HG02870 (cell line): ENCODE measurements at regions not wholly inside any gene's neighbourhood (a gene's known extent, or its start where the extent isn't known, plus 50 kb on each side); places are given as distances from the start of the nearest gene placed in this dataset.
"Not testable (repeated sequence)": the region's sequence is repeated elsewhere in the genome, so short reads cannot be mapped to it uniquely, and the experiment has no call there.

ENCODE experiments used
- ATAC-seq: cut with Tn5 transposase; IDR thresholded peaks from one replicate; pipeline ENCODE4 v1.9.1; 2021; ENCODE audit warnings: mild to moderate bottlenecking, moderate library complexity; ENCODE audit not compliant: unreplicated experiment

- no peak for ATAC-seq
Observed at GRCh38 chr7:10418985-10419384, 554.7 kb upstream of the PHF14 start.

- no peak for ATAC-seq
Observed at GRCh38 chr7:10429031-10429430, 544.6 kb upstream of the PHF14 start.

- ATAC-seq, result no peak
Observed at GRCh38 chr7:10429511-10429910, 544.2 kb upstream of the PHF14 start.

DNA sequence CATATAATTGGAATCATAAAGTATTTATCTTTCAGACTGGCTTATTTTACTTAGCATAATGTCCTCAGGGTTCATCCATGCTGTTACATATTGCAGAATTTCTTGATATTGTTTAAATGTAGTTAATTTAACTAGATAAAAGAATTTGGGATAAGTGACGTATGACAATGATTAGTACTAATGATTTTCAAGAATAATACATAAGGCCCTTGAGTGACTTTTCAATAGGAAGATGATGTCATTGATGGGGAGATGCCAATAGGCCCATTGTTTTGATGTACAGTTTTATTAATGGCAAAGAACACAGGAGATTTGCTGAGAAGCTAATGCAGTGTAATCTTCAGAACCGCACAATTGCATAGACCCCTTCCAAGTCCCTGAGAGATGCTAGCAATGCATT is 537.4 kb upstream of the PHF14 start:
- no peak for ATAC-seq

- ATAC-seq, result no peak
Observed at GRCh38 chr7:10439027-10439426, 534.6 kb upstream of the PHF14 start.

DNA sequence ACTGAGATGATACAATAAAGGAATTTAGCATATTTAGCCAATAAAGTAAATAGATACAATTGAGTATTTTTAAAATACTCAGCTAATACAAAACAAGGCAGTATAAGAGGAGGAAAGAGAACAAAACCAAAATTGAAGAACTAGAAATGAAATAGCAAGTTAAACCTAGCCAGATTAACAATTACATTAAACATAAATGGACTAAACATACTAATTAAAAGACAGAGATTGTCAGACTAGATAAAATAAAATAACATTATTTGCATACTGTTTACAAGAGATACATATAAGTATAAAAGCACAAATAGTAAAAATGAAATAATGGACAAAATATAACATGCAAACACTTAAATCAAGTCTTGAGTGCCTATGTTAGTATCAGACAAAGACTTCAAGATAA is 517.7 kb upstream of the PHF14 start:
- no peak for ATAC-seq

DNA sequence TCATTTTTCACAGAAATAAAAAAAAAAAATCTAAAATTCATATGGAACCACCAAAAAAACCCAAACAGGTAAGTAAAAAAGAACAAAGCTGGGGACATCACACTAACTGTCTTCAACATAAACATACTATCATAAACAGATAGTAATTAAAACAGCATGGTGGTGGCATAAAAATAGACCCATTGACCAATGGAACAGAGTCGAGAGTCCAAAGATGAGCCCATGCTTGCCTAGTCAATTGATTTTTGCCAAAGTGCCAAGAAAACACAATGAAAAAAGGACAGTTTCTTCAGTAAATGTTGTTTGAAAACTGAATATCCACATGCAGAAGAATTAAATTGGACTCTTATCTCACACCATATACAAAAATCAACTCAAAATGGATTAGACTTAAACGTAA is 513.2 kb upstream of the PHF14 start:
- ATAC-seq, result no peak

- ATAC-seq, result no peak
Observed at GRCh38 chr7:10463701-10464100, 510.0 kb upstream of the PHF14 start.

- ATAC-seq, result not testable (repeated sequence)
Observed at GRCh38 chr7:10465536-10465935, 508.1 kb upstream of the PHF14 start.

DNA sequence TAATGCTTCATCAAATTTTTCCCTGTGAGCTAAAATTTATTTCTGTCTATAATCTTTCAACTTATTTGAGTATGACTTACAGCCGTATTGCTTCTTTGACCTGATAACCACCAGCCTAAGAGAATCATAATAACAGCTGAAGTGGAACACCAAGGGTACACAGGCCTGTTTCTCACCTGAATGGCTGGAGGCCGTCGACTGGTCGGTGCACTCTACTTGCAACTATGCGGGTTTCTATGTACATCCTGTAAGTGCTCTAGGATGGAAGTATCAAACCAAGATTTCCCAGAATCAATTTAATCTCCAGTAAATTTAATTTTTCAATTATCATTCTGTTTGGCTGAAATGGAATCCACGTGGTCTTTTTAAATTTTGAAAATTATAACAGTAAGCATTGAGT is 504.8 kb upstream of the PHF14 start:
- no peak for ATAC-seq

- ATAC-seq, result no peak
Observed at GRCh38 chr7:10469476-10469875, 504.2 kb upstream of the PHF14 start.

GRCh38 chr7:10471280-10472058 is 502.2 kb upstream of the PHF14 start:
- ATAC-seq, result no peak

- no peak for ATAC-seq
Observed at GRCh38 chr7:10472115-10472514, 501.6 kb upstream of the PHF14 start.

GRCh38 chr7:10473569-10473968 is 500.1 kb upstream of the PHF14 start:
- ATAC-seq, result no peak

GRCh38 chr7:10474048-10474447 is 499.6 kb upstream of the PHF14 start:
- ATAC-seq, result no peak

DNA sequence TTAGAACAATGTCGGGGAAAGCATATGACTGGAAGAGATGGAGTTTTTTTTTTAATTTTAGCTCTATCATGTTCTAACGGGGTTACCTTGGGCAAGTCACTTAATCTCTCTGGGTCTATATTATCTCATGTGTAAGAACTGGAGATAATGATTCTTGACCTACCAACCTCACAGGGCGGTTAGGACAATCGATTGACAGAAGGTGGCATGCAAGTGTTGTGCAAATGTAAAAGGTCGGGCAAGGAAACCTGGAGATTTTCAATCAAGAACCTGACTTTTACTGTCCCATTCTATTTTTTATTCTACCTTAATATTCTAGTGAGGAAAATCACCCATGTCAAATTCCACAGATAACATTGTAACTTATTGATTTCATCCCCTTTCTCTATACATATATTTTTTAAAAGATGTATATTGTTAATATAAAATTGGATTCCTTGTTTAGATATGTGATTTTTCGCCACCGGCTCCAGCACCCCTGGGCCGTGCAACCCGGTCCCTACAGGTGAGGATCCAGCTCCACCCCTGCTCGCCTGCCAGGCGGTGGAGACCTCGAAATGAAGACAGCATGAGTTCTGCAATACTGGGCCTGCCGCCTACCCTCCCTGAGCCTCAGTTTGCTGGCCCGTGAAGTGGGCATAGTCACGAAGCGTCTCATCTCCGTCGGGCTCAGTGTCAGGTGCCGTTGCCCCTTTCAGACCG is 497.6 kb upstream of the PHF14 start:
- no peak for ATAC-seq

GRCh38 chr7:10476642-10477041 is 497.0 kb upstream of the PHF14 start:
- no peak for ATAC-seq

- no peak for ATAC-seq
Observed at GRCh38 chr7:10483671-10484070, 490.0 kb upstream of the PHF14 start.

GRCh38 chr7:10484767-10485166 is 488.9 kb upstream of the PHF14 start:
- ATAC-seq, result no peak

GRCh38 chr7:10501206-10501884 is 472.3 kb upstream of the PHF14 start:
- not testable (repeated sequence) for ATAC-seq

- no peak for ATAC-seq
Observed at GRCh38 chr7:10507032-10507431, 466.6 kb upstream of the PHF14 start.

DNA sequence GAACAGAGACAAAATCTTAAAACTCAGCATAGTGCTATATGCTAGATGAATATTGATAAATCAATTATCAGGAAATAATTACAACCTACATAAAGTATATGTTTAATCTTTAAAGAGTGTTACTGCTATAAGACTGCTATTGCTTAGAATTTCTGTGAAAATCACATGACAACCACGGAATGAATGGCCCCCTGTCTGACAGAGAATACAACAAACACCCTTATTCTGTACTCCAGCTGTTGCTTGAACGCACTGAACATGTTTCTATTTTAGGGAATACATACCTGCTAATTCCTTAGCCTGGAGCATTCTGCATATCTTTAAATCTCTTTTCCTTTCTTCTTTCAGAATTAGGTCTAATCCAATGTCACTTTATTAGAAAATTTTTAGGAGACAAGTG is 452.4 kb upstream of the PHF14 start:
- no peak for ATAC-seq
